ENCODE measurements at regions not wholly inside any gene's neighbourhood (a gene's known extent, or its start where the extent isn't known, plus 50 kb on each side); places are given as distances from the start of the nearest gene placed in this dataset.
"Not testable (repeated sequence)": the region's sequence is repeated elsewhere in the genome, so short reads cannot be mapped to it uniquely, and the experiment has no call there.

GRCh38 chr12:60602601-60603000 is 1006.8 kb downstream of the SLC16A7 start:
- TF ChIP-seq CTBP1 (IDR thresholded peaks at IDR 0.05; ENCODE audit: borderline replicate concordance) (no peak), FOXM1 (IDR thresholded peaks at IDR 0.05; ENCODE audit: borderline replicate concordance) (no peak), LEF1 (IDR thresholded peaks at IDR 0.05; ENCODE audit: borderline replicate concordance) (no peak), SP1 (IDR thresholded peaks at IDR 0.05) (no peak), ZNF384 (IDR thresholded peaks at IDR 0.05) (no peak), FOXK2 (IDR thresholded peaks at IDR 0.05) (no peak), HDGF (IDR thresholded peaks at IDR 0.05; ENCODE audit: borderline replicate concordance) (no peak), ARNT (IDR thresholded peaks at IDR 0.05) (no peak), L3MBTL2 (conservative IDR thresholded peaks at IDR 0.05) (no peak), PKNOX1 (IDR thresholded peaks at IDR 0.05) (no peak), SUZ12 (IDR thresholded peaks at IDR 0.05) (no peak), NFRKB (IDR thresholded peaks at IDR 0.05) (no peak), BHLHE40 (IDR thresholded peaks at IDR 0.05; ENCODE audit: borderline replicate concordance) (no peak)
- CTCF ChIA-PET: no interaction called here

GRCh38 chr12:60603475-60603874 is 1007.6 kb downstream of the SLC16A7 start:
- CTCF ChIA-PET; DNase-seq (ENCODE audit: extremely low spot score); POLR2A ChIA-PET: not testable (repeated sequence)

More at GRCh38 chr12:60602601-60603000, 1006.8 kb downstream of the SLC16A7 start:
- DNase-seq (ENCODE audit: extremely low spot score): no peak
- POLR2A ChIA-PET: no interaction called here

GRCh38 chr12:60616400-60616799 is 1020.6 kb downstream of the SLC16A7 start:
- TF ChIP-seq TARDBP (IDR thresholded peaks at IDR 0.05) (no peak), FOXK2 (IDR thresholded peaks at IDR 0.05) (no peak), NFRKB (IDR thresholded peaks at IDR 0.05) (no peak), SP1 (IDR thresholded peaks at IDR 0.05) (no peak), CTBP1 (IDR thresholded peaks at IDR 0.05; ENCODE audit: borderline replicate concordance) (no peak), ARNT (IDR thresholded peaks at IDR 0.05) (no peak), ELF4 (IDR thresholded peaks at IDR 0.05) (no peak)
- no peak for DNase-seq (ENCODE audit: extremely low spot score)
- POLR2A ChIA-PET: no interaction called here
- CTCF ChIA-PET: no interaction called here

- no peak for TF ChIP-seq TARDBP (IDR thresholded peaks at IDR 0.05)
- ChIA-PET POLR2A (no interaction called here), CTCF (no interaction called here)
- no peak for DNase-seq (ENCODE audit: extremely low spot score)
Measured at GRCh38 chr12:60630796-60631195, 1035.0 kb downstream of the SLC16A7 start.

- ChIA-PET CTCF (no interaction called here), POLR2A (no interaction called here)
- DNase-seq (ENCODE audit: extremely low spot score): no peak
- no peak for TF ChIP-seq BHLHE40 (IDR thresholded peaks at IDR 0.05; ENCODE audit: borderline replicate concordance)
- TF ChIP-seq ARNT (IDR thresholded peaks at IDR 0.05): no peak
Measured at GRCh38 chr12:60644076-60644475, 1048.2 kb downstream of the SLC16A7 start.

- ChIA-PET POLR2A (no interaction called here), CTCF (no interaction called here)
- TF ChIP-seq ZNF384 (IDR thresholded peaks at IDR 0.05): no peak
- TF ChIP-seq SP1 (IDR thresholded peaks at IDR 0.05): no peak
- no peak for TF ChIP-seq CTBP1 (IDR thresholded peaks at IDR 0.05; ENCODE audit: borderline replicate concordance)
- TF ChIP-seq SUZ12 (IDR thresholded peaks at IDR 0.05): no peak
- TF ChIP-seq FOXK2 (IDR thresholded peaks at IDR 0.05): no peak
- no peak for TF ChIP-seq FOXM1 (IDR thresholded peaks at IDR 0.05; ENCODE audit: borderline replicate concordance)
- TF ChIP-seq TARDBP (IDR thresholded peaks at IDR 0.05): no peak
- no peak for TF ChIP-seq FOXA1 (IDR thresholded peaks at IDR 0.05)
- no peak for TF ChIP-seq ELF4 (IDR thresholded peaks at IDR 0.05)
- no peak for TF ChIP-seq BHLHE40 (IDR thresholded peaks at IDR 0.05; ENCODE audit: borderline replicate concordance)
- no peak for TF ChIP-seq ARNT (IDR thresholded peaks at IDR 0.05)
- TF ChIP-seq NFRKB (IDR thresholded peaks at IDR 0.05): no peak
- no peak for DNase-seq (ENCODE audit: extremely low spot score)
Measured at GRCh38 chr12:60666895-60667294, 1071.1 kb downstream of the SLC16A7 start.

- TF ChIP-seq HDGF (IDR thresholded peaks at IDR 0.05; ENCODE audit: borderline replicate concordance): no peak
- no peak for TF ChIP-seq FOXK2 (IDR thresholded peaks at IDR 0.05)
- TF ChIP-seq ARNT (IDR thresholded peaks at IDR 0.05): no peak
- no peak for TF ChIP-seq FOXM1 (IDR thresholded peaks at IDR 0.05; ENCODE audit: borderline replicate concordance)
- no peak for TF ChIP-seq NFRKB (IDR thresholded peaks at IDR 0.05)
- TF ChIP-seq TARDBP (IDR thresholded peaks at IDR 0.05): no peak
- TF ChIP-seq SP1 (IDR thresholded peaks at IDR 0.05): no peak
- no peak for TF ChIP-seq BHLHE40 (IDR thresholded peaks at IDR 0.05; ENCODE audit: borderline replicate concordance)
- no peak for TF ChIP-seq PKNOX1 (IDR thresholded peaks at IDR 0.05)
- TF ChIP-seq CTBP1 (IDR thresholded peaks at IDR 0.05; ENCODE audit: borderline replicate concordance): no peak
- no peak for TF ChIP-seq FOXA1 (IDR thresholded peaks at IDR 0.05)
- TF ChIP-seq ZNF384 (IDR thresholded peaks at IDR 0.05): no peak
- no peak for TF ChIP-seq ELF4 (IDR thresholded peaks at IDR 0.05)
- no peak for TF ChIP-seq L3MBTL2 (conservative IDR thresholded peaks at IDR 0.05)
- no peak for TF ChIP-seq LEF1 (IDR thresholded peaks at IDR 0.05; ENCODE audit: borderline replicate concordance)
- no peak for TF ChIP-seq SUZ12 (IDR thresholded peaks at IDR 0.05)
- POLR2A ChIA-PET: no interaction called here
- CTCF ChIA-PET: no interaction called here
- no peak for DNase-seq (ENCODE audit: extremely low spot score)
Measured at GRCh38 chr12:60672949-60673348, 1077.1 kb downstream of the SLC16A7 start.

GRCh38 chr12:60684988-60685655 is 1089.3 kb downstream of the SLC16A7 start:
- TF ChIP-seq ZNF384 (IDR thresholded peaks at IDR 0.05): no peak
- no peak for TF ChIP-seq FOXM1 (IDR thresholded peaks at IDR 0.05; ENCODE audit: borderline replicate concordance)
- no peak for TF ChIP-seq ARNT (IDR thresholded peaks at IDR 0.05)
- TF ChIP-seq NFRKB (IDR thresholded peaks at IDR 0.05): no peak
- TF ChIP-seq SP1 (IDR thresholded peaks at IDR 0.05): no peak
- no peak for TF ChIP-seq TARDBP (IDR thresholded peaks at IDR 0.05)
- TF ChIP-seq FOXA1 (IDR thresholded peaks at IDR 0.05): no peak
- no peak for TF ChIP-seq LEF1 (IDR thresholded peaks at IDR 0.05; ENCODE audit: borderline replicate concordance)
- TF ChIP-seq CTBP1 (IDR thresholded peaks at IDR 0.05; ENCODE audit: borderline replicate concordance): no peak
- no peak for TF ChIP-seq L3MBTL2 (conservative IDR thresholded peaks at IDR 0.05)
- TF ChIP-seq BHLHE40 (IDR thresholded peaks at IDR 0.05; ENCODE audit: borderline replicate concordance): no peak
- TF ChIP-seq PKNOX1 (IDR thresholded peaks at IDR 0.05): no peak
- no peak for TF ChIP-seq FOXK2 (IDR thresholded peaks at IDR 0.05)
- TF ChIP-seq HDGF (IDR thresholded peaks at IDR 0.05; ENCODE audit: borderline replicate concordance): no peak
- no peak for TF ChIP-seq ELF4 (IDR thresholded peaks at IDR 0.05)
- no peak for TF ChIP-seq SUZ12 (IDR thresholded peaks at IDR 0.05)

More at GRCh38 chr12:60684988-60685655, 1089.3 kb downstream of the SLC16A7 start:
- POLR2A ChIA-PET: no interaction called here
- CTCF ChIA-PET: no interaction called here
- no peak for DNase-seq (ENCODE audit: extremely low spot score)

All from HEK293T (cell line).